HepG2 (cell line): ENCODE measurements at regions not wholly inside any gene's neighbourhood (a gene's known extent, or its start where the extent isn't known, plus 50 kb on each side); places are given as distances from the start of the nearest gene placed in this dataset.

ENCODE experiments used
- ATAC-seq: fragments of 200-7000 bp; cut with Tn5 transposase; 3 replicates; pipeline ENCODE4 v1.9.1; 2020; ENCODE audit warnings: mild to moderate bottlenecking, moderate library complexity
- BruUV-seq: library from RNA; stranded (reverse); fragments of 400-500 nt; replicated peaks from 2 replicates; lab custom pipeline; 2021; lab: Mats Ljungman, UMichigan
- CTCF ChIA-PET: fragments of 300-600 bp; formaldehyde crosslinking; extraction: SDS; loops from one replicate; lab custom pipeline; 2021; ENCODE audit warnings: low total read pairs, inconsistent platforms, low intra/inter-chr PET ratio; lab: Yijun Ruan, JAX
- POLR2A ChIA-PET: fragments of 350-600 bp; sonication (Branson Sonifier 250); formaldehyde crosslinking; loops from one replicate; lab custom pipeline; 2020; ENCODE audit warnings: antibody characterized with exemption, inconsistent platforms; lab: Yijun Ruan, JAX
- DNase-seq: peaks from one replicate; pipeline ENCODE4 v3.0.0-alpha.2; 2015; ENCODE audit warnings: low spot score
- FAIRE-seq: peaks from 3 replicates; lab custom pipeline; 2011; peaks lifted over from hg19 to GRCh38; lab: Jason Lieb, UNC
- H2AFZ ChIP-seq: one replicate; pipeline ENCODE4 v1.6.1; 2011; ENCODE audit warnings: low read length, inconsistent platforms
- H3K27ac ChIP-seq: fragments of 300-600 bp; 3 replicates; pipeline ENCODE4 v1.8.0; 2011; ENCODE audit warnings: mixed run types, mild to moderate bottlenecking, mixed read lengths, low read length, inconsistent platforms; ENCODE audit not compliant: insufficient read depth; ENCODE audit errors: extremely low read length
- H3K27me3 ChIP-seq, 2 experiments: fragments of 200-600 bp in 1 of 2; 2 replicates in 1 of 2; 3 replicates in 1 of 2; pipeline versions ENCODE4 v1.6.0 to v1.8.0; 2011; ENCODE audit warnings: low read length in 2 of 2, mild to moderate bottlenecking in 2 of 2, moderate library complexity in 2 of 2, inconsistent platforms in 1 of 2; ENCODE audit not compliant: insufficient read depth in 2 of 2, control insufficient read depth in 1 of 2
- H3K36me3 ChIP-seq, 2 experiments: fragments of 200-600 bp in 1 of 2; replicated peaks in 1 of 2; 2 replicates in 1 of 2; 3 replicates in 1 of 2; pipeline versions ENCODE4 v1.5.1 to v1.8.0; 2011; ENCODE audit warnings: low read length in 2 of 2, inconsistent platforms in 1 of 2; ENCODE audit not compliant: insufficient read depth in 2 of 2, control insufficient read depth in 1 of 2
- H3K4me1 ChIP-seq: 2 replicates; pipeline ENCODE4 v1.5.1; 2012; ENCODE audit warnings: low read length, inconsistent platforms; ENCODE audit not compliant: insufficient read depth
- H3K4me2 ChIP-seq: 2 replicates; pipeline ENCODE4 v1.6.0; 2011; ENCODE audit warnings: low read depth, low read length, inconsistent platforms
- H3K4me3 ChIP-seq, 3 experiments: fragments of 200-600 bp in 1 of 3; sonication (generic), shearing (Covaris generic) in 1 of 3; replicated peaks in 1 of 3; 2 replicates each; pipeline ENCODE4 v1.5.1; 2011 to 2016; ENCODE audit warnings: low read length in 3 of 3, inconsistent platforms in 2 of 3, low read depth in 2 of 3, mild to moderate bottlenecking in 2 of 3, control low read depth in 1 of 3, mixed read lengths in 1 of 3; ENCODE audit not compliant: insufficient read depth in 1 of 3
- H3K79me2 ChIP-seq: one replicate; pipeline ENCODE4 v1.6.1; 2011; ENCODE audit warnings: low read length, inconsistent platforms; ENCODE audit not compliant: insufficient read depth
- H3K9ac ChIP-seq: 2 replicates; pipeline ENCODE4 v1.6.0; 2011; ENCODE audit warnings: mild to moderate bottlenecking, low read depth, low read length, inconsistent platforms; ENCODE audit not compliant: insufficient read depth
- H3K9me3 ChIP-seq: 2 replicates; pipeline ENCODE4 v1.5.1; 2012; ENCODE audit warnings: mild to moderate bottlenecking, low read length
- H4K20me1 ChIP-seq: 2 replicates; pipeline ENCODE4 v1.6.0; 2011; ENCODE audit warnings: inconsistent platforms, mild to moderate bottlenecking, low read length, moderate library complexity; ENCODE audit not compliant: insufficient read depth
- AKAP8 ChIP-seq: sonication (generic); formaldehyde crosslinking; IDR thresholded peaks from 2 replicates; pipeline ENCODE4 v1.5.1; 2020; ENCODE audit warnings: mild to moderate bottlenecking, missing genetic modification reagents
- ARNT ChIP-seq: fragments of 450-650 bp; IDR thresholded peaks from 2 replicates; pipeline ENCODE4 v1.6.1; 2017
- HBP1 ChIP-seq: IDR thresholded peaks from 2 replicates; pipeline ENCODE4 v1.6.1; 2016; ENCODE audit warnings: low read depth, control low read depth
- SOX13 ChIP-seq, 3 experiments: fragments of 450-650 bp in 1 of 3; sonication (generic) in 1 of 3; formaldehyde crosslinking in 1 of 3; IDR thresholded peaks in 2 of 3; conservative IDR thresholded peaks in 1 of 3; 2 replicates each; pipeline versions ENCODE4 v1.5.0 to v1.6.1; 2016 to 2020; ENCODE audit warnings: antibody characterized with exemption in 1 of 3, mild to moderate bottlenecking in 1 of 3, missing compliant biosample characterization in 1 of 3, missing genetic modification reagents in 1 of 3, moderate library complexity in 1 of 3
- SP4 ChIP-seq: sonication (generic); formaldehyde crosslinking; IDR thresholded peaks from 2 replicates; pipeline ENCODE4 v1.8.1; 2023; ENCODE audit warnings: mild to moderate bottlenecking, missing genetic modification reagents
- ZBTB38 ChIP-seq: sonication (generic); formaldehyde crosslinking; IDR thresholded peaks from 2 replicates; pipeline ENCODE4 v1.5.1; 2020; ENCODE audit warnings: mild to moderate bottlenecking, missing genetic modification reagents
- ZNF558 ChIP-seq: sonication (generic); formaldehyde crosslinking; IDR thresholded peaks from 2 replicates; pipeline ENCODE4 v1.9.0; 2022; ENCODE audit warnings: mild to moderate bottlenecking, missing genetic modification reagents, borderline replicate concordance
- in situ Hi-C: cut with HindIII; loops from 2 replicates; pipeline ENCODE4 v1.10.0; 2017; ENCODE audit warnings: low pct_unique_long_range_greater_than_20kb; ENCODE audit not compliant: extremely low pct_ligation_motif_present
- intact Hi-C: fragments of 100-400 bp; cut with micrococcal nuclease; formaldehyde crosslinking; loops from one replicate; pipeline ENCODE4 v1.10.0; 2022; ENCODE audit not compliant: unreplicated experiment
- TF ChIP-seq, protein P1 (sequence below): IDR thresholded peaks from 2 replicates; pipeline ENCODE4 v1.6.1; 2016; ENCODE audit warnings: low read depth, missing genetic modification reagents, missing compliant biosample characterization
- TF ChIP-seq, protein P2 (sequence below): sonication (generic); formaldehyde crosslinking; IDR thresholded peaks from 2 replicates; pipeline ENCODE4 v1.4.0; 2020; ENCODE audit warnings: mild to moderate bottlenecking, missing genetic modification reagents
- TF ChIP-seq, protein P3 (sequence below): IDR thresholded peaks from 2 replicates; pipeline ENCODE4 v1.6.1; 2018; ENCODE audit warnings: missing genetic modification reagents, mild to moderate bottlenecking, missing compliant biosample characterization
- TF ChIP-seq, protein P4 (sequence below): sonication (generic); formaldehyde crosslinking; IDR thresholded peaks from 2 replicates; pipeline ENCODE4 v1.5.0; 2020; ENCODE audit warnings: mild to moderate bottlenecking, missing genetic modification reagents, borderline replicate concordance

DNA sequence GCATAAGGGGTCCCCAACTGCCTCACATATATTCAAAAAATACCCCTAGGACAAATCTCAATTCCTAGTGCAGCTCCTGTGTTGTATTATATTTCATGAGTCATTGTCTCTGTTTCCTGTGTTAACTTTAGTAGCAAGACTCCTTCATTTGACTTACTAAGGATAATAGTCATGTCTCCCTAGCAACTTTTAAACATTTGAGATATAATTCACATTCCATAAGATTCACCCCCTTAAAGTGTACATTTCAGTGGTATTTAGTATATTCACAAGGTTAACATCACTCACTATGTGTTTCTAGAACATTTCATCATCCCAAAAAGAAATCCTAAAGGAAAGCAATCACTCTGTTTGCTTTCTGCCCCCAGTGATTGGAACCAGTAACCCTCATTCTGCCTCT lies 121.3 kb upstream of the WNT7A start:
- intact Hi-C loops: no loop called here
- TF ChIP-seq, protein P1, sequence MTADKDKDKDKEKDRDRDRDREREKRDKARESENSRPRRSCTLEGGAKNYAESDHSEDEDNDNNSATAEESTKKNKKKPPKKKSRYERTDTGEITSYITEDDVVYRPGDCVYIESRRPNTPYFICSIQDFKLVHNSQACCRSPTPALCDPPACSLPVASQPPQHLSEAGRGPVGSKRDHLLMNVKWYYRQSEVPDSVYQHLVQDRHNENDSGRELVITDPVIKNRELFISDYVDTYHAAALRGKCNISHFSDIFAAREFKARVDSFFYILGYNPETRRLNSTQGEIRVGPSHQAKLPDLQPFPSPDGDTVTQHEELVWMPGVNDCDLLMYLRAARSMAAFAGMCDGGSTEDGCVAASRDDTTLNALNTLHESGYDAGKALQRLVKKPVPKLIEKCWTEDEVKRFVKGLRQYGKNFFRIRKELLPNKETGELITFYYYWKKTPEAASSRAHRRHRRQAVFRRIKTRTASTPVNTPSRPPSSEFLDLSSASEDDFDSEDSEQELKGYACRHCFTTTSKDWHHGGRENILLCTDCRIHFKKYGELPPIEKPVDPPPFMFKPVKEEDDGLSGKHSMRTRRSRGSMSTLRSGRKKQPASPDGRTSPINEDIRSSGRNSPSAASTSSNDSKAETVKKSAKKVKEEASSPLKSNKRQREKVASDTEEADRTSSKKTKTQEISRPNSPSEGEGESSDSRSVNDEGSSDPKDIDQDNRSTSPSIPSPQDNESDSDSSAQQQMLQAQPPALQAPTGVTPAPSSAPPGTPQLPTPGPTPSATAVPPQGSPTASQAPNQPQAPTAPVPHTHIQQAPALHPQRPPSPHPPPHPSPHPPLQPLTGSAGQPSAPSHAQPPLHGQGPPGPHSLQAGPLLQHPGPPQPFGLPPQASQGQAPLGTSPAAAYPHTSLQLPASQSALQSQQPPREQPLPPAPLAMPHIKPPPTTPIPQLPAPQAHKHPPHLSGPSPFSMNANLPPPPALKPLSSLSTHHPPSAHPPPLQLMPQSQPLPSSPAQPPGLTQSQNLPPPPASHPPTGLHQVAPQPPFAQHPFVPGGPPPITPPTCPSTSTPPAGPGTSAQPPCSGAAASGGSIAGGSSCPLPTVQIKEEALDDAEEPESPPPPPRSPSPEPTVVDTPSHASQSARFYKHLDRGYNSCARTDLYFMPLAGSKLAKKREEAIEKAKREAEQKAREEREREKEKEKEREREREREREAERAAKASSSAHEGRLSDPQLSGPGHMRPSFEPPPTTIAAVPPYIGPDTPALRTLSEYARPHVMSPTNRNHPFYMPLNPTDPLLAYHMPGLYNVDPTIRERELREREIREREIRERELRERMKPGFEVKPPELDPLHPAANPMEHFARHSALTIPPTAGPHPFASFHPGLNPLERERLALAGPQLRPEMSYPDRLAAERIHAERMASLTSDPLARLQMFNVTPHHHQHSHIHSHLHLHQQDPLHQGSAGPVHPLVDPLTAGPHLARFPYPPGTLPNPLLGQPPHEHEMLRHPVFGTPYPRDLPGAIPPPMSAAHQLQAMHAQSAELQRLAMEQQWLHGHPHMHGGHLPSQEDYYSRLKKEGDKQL (CRISPR knock-in tag): no peak
- TF ChIP-seq, protein P2, sequence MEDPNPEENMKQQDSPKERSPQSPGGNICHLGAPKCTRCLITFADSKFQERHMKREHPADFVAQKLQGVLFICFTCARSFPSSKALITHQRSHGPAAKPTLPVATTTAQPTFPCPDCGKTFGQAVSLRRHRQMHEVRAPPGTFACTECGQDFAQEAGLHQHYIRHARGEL (CRISPR knock-in tag): no peak
- TF ChIP-seq ZNF558 (CRISPR knock-in tag) (no peak), HBP1 (CRISPR knock-in tag) (no peak), SP4 (CRISPR knock-in tag) (no peak), ARNT (no peak), AKAP8 (CRISPR knock-in tag) (no peak), SOX13 (IDR thresholded peaks at IDR 0.05) (no peak), SOX13 (CRISPR knock-in tag; conservative IDR thresholded peaks at IDR 0.05 in 1 of 2, IDR thresholded peaks at IDR 0.05 in 1 of 2) (no peak), ZBTB38 (no peak)
- TF ChIP-seq, protein P3, sequence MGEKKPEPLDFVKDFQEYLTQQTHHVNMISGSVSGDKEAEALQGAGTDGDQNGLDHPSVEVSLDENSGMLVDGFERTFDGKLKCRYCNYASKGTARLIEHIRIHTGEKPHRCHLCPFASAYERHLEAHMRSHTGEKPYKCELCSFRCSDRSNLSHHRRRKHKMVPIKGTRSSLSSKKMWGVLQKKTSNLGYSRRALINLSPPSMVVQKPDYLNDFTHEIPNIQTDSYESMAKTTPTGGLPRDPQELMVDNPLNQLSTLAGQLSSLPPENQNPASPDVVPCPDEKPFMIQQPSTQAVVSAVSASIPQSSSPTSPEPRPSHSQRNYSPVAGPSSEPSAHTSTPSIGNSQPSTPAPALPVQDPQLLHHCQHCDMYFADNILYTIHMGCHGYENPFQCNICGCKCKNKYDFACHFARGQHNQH (CRISPR knock-in tag): no peak
- TF ChIP-seq, protein P4, sequence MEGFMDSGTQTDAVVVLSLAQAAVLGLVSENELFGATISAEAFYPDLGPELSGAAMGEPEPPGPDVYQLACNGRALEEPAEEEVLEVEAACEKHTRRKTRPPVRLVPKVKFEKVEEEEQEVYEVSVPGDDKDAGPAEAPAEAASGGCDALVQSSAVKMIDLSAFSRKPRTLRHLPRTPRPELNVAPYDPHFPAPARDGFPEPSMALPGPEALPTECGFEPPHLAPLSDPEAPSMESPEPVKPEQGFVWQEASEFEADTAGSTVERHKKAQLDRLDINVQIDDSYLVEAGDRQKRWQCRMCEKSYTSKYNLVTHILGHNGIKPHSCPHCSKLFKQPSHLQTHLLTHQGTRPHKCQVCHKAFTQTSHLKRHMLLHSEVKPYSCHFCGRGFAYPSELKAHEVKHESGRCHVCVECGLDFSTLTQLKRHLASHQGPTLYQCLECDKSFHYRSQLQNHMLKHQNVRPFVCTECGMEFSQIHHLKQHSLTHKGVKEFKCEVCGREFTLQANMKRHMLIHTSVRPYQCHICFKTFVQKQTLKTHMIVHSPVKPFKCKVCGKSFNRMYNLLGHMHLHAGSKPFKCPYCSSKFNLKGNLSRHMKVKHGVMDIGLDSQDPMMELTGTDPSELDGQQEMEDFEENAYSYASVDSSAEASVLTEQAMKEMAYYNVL: no peak
- no TSS peak for BruUV-seq
- no peaks in the 10 kb centered on the region for H3K4me1 ChIP-seq
- FAIRE-seq (no peak), ATAC-seq (no peak), DNase-seq (no peak)
- H3K27me3 ChIP-seq: no peaks in the 10 kb centered on the region
- in situ Hi-C loops: no loop called here
- ChIA-PET CTCF (no interaction called here), POLR2A (no interaction called here)
- H4K20me1 ChIP-seq: no peaks in the 10 kb centered on the region
- H3K36me3 ChIP-seq: no peaks in the 10 kb centered on the region
- H3K4me3 ChIP-seq: no peak overlapping the region
- no peak overlapping the region for H2AFZ ChIP-seq
- H3K9ac ChIP-seq: no peak overlapping the region
- H3K4me2 ChIP-seq: no peak overlapping the region
- H3K79me2 ChIP-seq: no peaks in the 10 kb centered on the region
- H3K27ac ChIP-seq: no peak overlapping the region
- no peaks in the 10 kb centered on the region for H3K9me3 ChIP-seq
